ENCODE measurements at regions not wholly inside any gene's neighbourhood (a gene's known extent, or its start where the extent isn't known, plus 50 kb on each side); places are given as distances from the start of the nearest gene placed in this dataset.

DNA sequence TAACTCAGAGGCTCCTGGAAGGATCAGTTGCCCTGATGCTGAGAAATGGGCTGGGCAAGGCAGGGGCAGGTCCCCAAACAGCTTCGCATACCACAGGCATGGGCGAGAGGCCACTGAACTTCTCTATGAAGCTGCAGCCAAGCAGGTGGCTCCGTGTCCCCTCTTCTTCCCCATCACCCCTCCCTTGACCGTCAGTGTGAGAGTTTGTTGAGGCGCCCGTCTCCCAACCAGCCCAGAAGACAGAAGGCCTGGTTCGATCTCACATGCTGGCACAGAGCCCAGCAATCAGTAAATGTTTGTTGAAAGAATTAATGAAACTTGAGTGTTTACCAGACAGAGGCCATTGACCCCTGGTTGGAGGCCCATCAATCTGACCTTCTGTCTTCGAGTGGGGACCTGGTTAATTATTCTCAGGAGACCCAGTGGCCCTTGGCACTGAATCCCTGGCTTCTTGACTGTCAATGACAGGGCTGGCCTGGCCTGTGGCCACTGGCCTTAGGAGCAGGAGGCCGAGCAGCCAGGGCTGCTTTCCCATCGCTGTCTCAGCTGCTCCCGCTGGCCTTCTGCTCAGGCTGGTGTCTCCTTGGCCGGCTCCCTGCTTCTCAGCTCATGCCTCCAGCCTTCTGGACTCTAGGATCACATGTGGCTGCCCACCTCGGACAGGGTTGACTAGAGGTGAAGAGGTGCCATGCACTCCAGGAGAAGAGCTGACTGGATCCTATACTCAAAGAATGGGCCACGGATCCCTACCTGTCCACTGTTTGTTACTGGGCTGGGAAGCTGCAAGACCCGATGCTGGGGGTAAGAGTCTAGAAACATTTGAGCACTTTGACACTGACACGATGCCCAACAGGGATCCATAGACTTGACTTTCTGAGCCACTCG lies 113.4 kb downstream of the ASB7 start (continued):
- TF ChIP-seq CTBP2 (IDR thresholded peaks at IDR 0.05; ENCODE audit: borderline replicate concordance, insufficient read depth, insufficient read length, low read length) = no peak

Data from H1 (cell line).